Subcutaneous abdominal adipose tissue (tissue), 5 donors: ENCODE measurements at regions not wholly inside any gene's neighbourhood (a gene's known extent, or its start where the extent isn't known, plus 50 kb on each side); places are given as distances from the start of the nearest gene placed in this dataset.

Experiments used
- H3K27ac ChIP-seq: one replicate; pipeline ENCODE4 v1.7.0; 2013; ENCODE audit warnings: low read depth, mild to moderate bottlenecking, inconsistent platforms, low read length, moderate library complexity
- H3K27me3 ChIP-seq, 5 donors: one replicate each; pipeline ENCODE4 v1.7.0; 2013; ENCODE audit warnings: low read length in 5 of 5, inconsistent platforms in 1 of 5; ENCODE audit not compliant: control insufficient read depth in 5 of 5, insufficient read depth in 4 of 5
- H3K36me3 ChIP-seq, 5 donors: one replicate each; pipeline ENCODE4 v1.7.0; 2013; ENCODE audit warnings: low read length in 5 of 5; ENCODE audit not compliant: control insufficient read depth in 5 of 5, insufficient read depth in 5 of 5
- H3K4me1 ChIP-seq, 5 donors: one replicate each; pipeline ENCODE4 v1.7.0; 2013; ENCODE audit warnings: low read length in 5 of 5, mild to moderate bottlenecking in 3 of 5, moderate library complexity in 1 of 5; ENCODE audit not compliant: control insufficient read depth in 5 of 5, insufficient read depth in 5 of 5
- H3K4me3 ChIP-seq, 5 donors: one replicate each; pipeline ENCODE4 v1.7.0; 2013; ENCODE audit warnings: low read length in 5 of 5, low read depth in 1 of 5
- H3K9ac ChIP-seq, 5 donors: one replicate each; pipeline ENCODE4 v1.7.0; 2013; ENCODE audit warnings: low read length in 5 of 5, mild to moderate bottlenecking in 4 of 5, moderate library complexity in 3 of 5
- H3K9me3 ChIP-seq, 5 donors: one replicate each; pipeline ENCODE4 v1.7.0; 2013; ENCODE audit warnings: low read length in 5 of 5; ENCODE audit not compliant: control insufficient read depth in 5 of 5
- donor health status: healthy.
- donor health status: healthy.
- donor health status: healthy.
- donor health status: healthy.
- donor health status: healthy.

- Histone ChIP-seq H3K27ac (no peak overlapping the region), H3K27me3 (no peaks in the 10 kb centered on the region), H3K36me3 (no peaks in the 10 kb centered on the region)
Measured at GRCh38 chr1:168782559-168783116, 53.6 kb upstream of the DPT start.

GRCh38 chr1:168783458-168784210, 54.6 kb upstream of the DPT start:
- H3K9me3 ChIP-seq, result no peaks in the 10 kb centered on the region
- H3K27me3 ChIP-seq, result no peaks in the 10 kb centered on the region
- H3K9ac ChIP-seq, result peak overlapping the region in 1 of 5 donors; percentile 28
- no peaks in the 10 kb centered on the region for H3K36me3 ChIP-seq
- peak overlapping the region in 1 of 5 donors; percentile 14 for H3K4me3 ChIP-seq
- H3K27ac ChIP-seq, result no peak overlapping the region
- H3K4me1 ChIP-seq, result peaks cover 3 to 42% (median 14%) of the 10 kb centered on the region in 5 donors

More at GRCh38 chr1:168782559-168783116, 53.6 kb upstream of the DPT start:
- H3K9ac ChIP-seq, result no peak overlapping the region
- H3K9me3 ChIP-seq, result no peaks in the 10 kb centered on the region
- H3K4me3 ChIP-seq, result no peak overlapping the region
- H3K4me1 ChIP-seq, result peaks cover 0 to 32% (median 6%) of the 10 kb centered on the region in 5 donors

- Histone ChIP-seq H3K27ac (no peak overlapping the region), H3K27me3 (no peaks in the 10 kb centered on the region), H3K36me3 (no peaks in the 10 kb centered on the region), H3K9ac (no peak overlapping the region), H3K9me3 (no peaks in the 10 kb centered on the region), H3K4me3 (no peak overlapping the region), H3K4me1 (peaks cover 5 to 47% (median 17%) of the 10 kb centered on the region in 5 donors)
Measured at GRCh38 chr1:168786476-168787330, 57.7 kb upstream of the DPT start.

- Histone ChIP-seq H3K4me1 (peaks cover 5 to 38% (median 19%) of the 10 kb centered on the region in 5 donors), H3K9ac (no peak overlapping the region), H3K9me3 (no peaks in the 10 kb centered on the region), H3K27ac (no peak overlapping the region), H3K4me3 (no peak overlapping the region), H3K36me3 (no peaks in the 10 kb centered on the region), H3K27me3 (no peaks in the 10 kb centered on the region)
Measured at GRCh38 chr1:168788258-168788657, 59.3 kb upstream of the DPT start.

GRCh38 chr1:168789501-168789900, 60.5 kb upstream of the DPT start:
- no peak overlapping the region for H3K27ac ChIP-seq
- no peaks in the 10 kb centered on the region for H3K36me3 ChIP-seq
- no peak overlapping the region for H3K9ac ChIP-seq
- no peaks in the 10 kb centered on the region for H3K27me3 ChIP-seq
- H3K4me3 ChIP-seq, result no peak overlapping the region
- no peaks in the 10 kb centered on the region for H3K9me3 ChIP-seq
- peaks cover 5 to 28% (median 17%) of the 10 kb centered on the region in 5 donors for H3K4me1 ChIP-seq

GRCh38 chr1:168792142-168792541, 63.1 kb upstream of the DPT start:
- no peak overlapping the region for H3K27ac ChIP-seq
- no peaks in the 10 kb centered on the region for H3K9me3 ChIP-seq
- H3K36me3 ChIP-seq, result no peaks in the 10 kb centered on the region
- H3K4me1 ChIP-seq, result peaks cover 5 to 17% (median 14%) of the 10 kb centered on the region in 5 donors
- H3K27me3 ChIP-seq, result no peaks in the 10 kb centered on the region
- no peak overlapping the region for H3K4me3 ChIP-seq
- no peak overlapping the region for H3K9ac ChIP-seq

- Histone ChIP-seq H3K9me3 (no peaks in the 10 kb centered on the region), H3K9ac (no peak overlapping the region), H3K4me1 (peaks cover 5 to 15% (median 11%) of the 10 kb centered on the region in 5 donors), H3K27me3 (no peaks in the 10 kb centered on the region), H3K36me3 (no peaks in the 10 kb centered on the region), H3K4me3 (no peak overlapping the region), H3K27ac (no peak overlapping the region)
Measured at GRCh38 chr1:168792592-168793125, 63.7 kb upstream of the DPT start.

GRCh38 chr1:168794057-168794456, 65.1 kb upstream of the DPT start:
- no peak overlapping the region for H3K4me3 ChIP-seq
- H3K4me1 ChIP-seq, result peaks cover 0 to 3% (median 0%) of the 10 kb centered on the region in 5 donors
- no peaks in the 10 kb centered on the region for H3K27me3 ChIP-seq
- H3K27ac ChIP-seq, result no peak overlapping the region
- H3K36me3 ChIP-seq, result no peaks in the 10 kb centered on the region
- no peak overlapping the region for H3K9ac ChIP-seq
- H3K9me3 ChIP-seq, result no peaks in the 10 kb centered on the region

- Histone ChIP-seq H3K4me3 (no peak overlapping the region), H3K4me1 (peaks cover 0 to 2% (median 0%) of the 10 kb centered on the region in 5 donors), H3K27me3 (no peaks in the 10 kb centered on the region), H3K36me3 (no peaks in the 10 kb centered on the region), H3K9me3 (no peaks in the 10 kb centered on the region), H3K27ac (no peak overlapping the region), H3K9ac (no peak overlapping the region)
Measured at GRCh38 chr1:168795681-168796080, 66.7 kb upstream of the DPT start.
